Ishikawa (cell line): ENCODE measurements at regions not wholly inside any gene's neighbourhood (a gene's known extent, or its start where the extent isn't known, plus 50 kb on each side); places are given as distances from the start of the nearest gene placed in this dataset.

Source experiments
- CEBPB ChIP-seq: IDR thresholded peaks from 2 replicates; pipeline ENCODE4 v1.6.1; 2012
- EP300 ChIP-seq: IDR thresholded peaks from 2 replicates; pipeline ENCODE4 v1.6.1; 2012; ENCODE audit warnings: borderline replicate concordance
- MAX ChIP-seq: IDR thresholded peaks from 2 replicates; pipeline ENCODE4 v1.6.1; 2012

GRCh38 chr10:121078672-121079102, 227.5 kb downstream of the WDR11 start:
- TF ChIP-seq MAX (peak; percentile 27; the same call in 1 of the 2 replicates), EP300 (peak; percentile 82), CEBPB (no peak)
